Activated CD4-positive, alpha-beta T cell treated with anti-CD3 and anti-CD28 coated beads, Interleukin-2, amount 10 ng/mL, durations not matched to agents 7 days and 5 days (primary cell): ENCODE measurements at regions not wholly inside any gene's neighbourhood (a gene's known extent, or its start where the extent isn't known, plus 50 kb on each side); places are given as distances from the start of the nearest gene placed in this dataset.

Experiments
- CTCF ChIA-PET: fragments of 350-600 bp; sonication (Branson Sonifier 250); formaldehyde crosslinking; loops from one replicate; lab custom pipeline; 2021; ENCODE audit warnings: antibody characterized with exemption; lab: Charles Lee
- POLR2A ChIA-PET: fragments of 350-600 bp; sonication (Branson Sonifier 250); formaldehyde crosslinking; loops from one replicate; lab custom pipeline; 2021; ENCODE audit warnings: antibody characterized with exemption; lab: Charles Lee
- DNase-seq: peaks from one replicate; pipeline ENCODE4 v3.0.0-alpha.2; 2020
- H3K27ac Mint-ChIP-seq: one replicate; pipeline ENCODE4 v1.8.0; 2021; ENCODE audit warnings: mild to moderate bottlenecking, moderate library complexity, mixed read lengths
- H3K27me3 Mint-ChIP-seq: one replicate; pipeline ENCODE4 v1.8.0; 2021; ENCODE audit warnings: mixed read lengths
- H3K36me3 Mint-ChIP-seq: one replicate; pipeline ENCODE4 v1.8.0; 2021; ENCODE audit warnings: low read depth, mixed read lengths
- H3K4me1 Mint-ChIP-seq: one replicate; pipeline ENCODE4 v1.8.0; 2021; ENCODE audit warnings: mixed read lengths
- H3K4me3 Mint-ChIP-seq: one replicate; pipeline ENCODE4 v1.8.0; 2021; ENCODE audit warnings: mild to moderate bottlenecking, moderate library complexity, mixed read lengths
- H3K9me3 Mint-ChIP-seq: one replicate; pipeline ENCODE4 v1.8.0; 2021; ENCODE audit warnings: mixed read lengths

DNA sequence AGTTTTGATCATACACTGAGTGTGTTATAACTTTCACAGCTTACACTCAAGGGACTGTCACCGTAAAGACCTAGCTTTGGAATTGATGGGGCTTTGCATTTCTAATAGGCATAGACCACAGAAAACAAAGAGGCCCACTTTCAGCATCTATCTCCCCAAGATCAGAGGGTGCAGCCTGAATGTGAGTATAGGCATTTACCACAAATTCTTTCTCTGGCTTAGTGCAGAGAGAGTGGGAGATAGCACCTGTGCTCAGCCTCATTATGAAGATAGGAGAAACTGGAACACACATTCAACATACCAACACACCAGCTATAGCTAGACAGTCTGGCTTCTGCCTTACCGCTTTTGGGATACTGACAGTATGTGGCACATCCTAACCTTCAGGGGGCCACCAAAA is 783.4 kb upstream of the GRAMD2B start:
- DNase-seq = no peak
- CTCF ChIA-PET = no interaction called here
- Mint-ChIP-seq H3K9me3 (peaks cover 5% of the 10 kb centered on the region), H3K4me3 (no peak overlapping the region), H3K4me1 (no peaks in the 10 kb centered on the region), H3K27me3 (no peaks in the 10 kb centered on the region), H3K36me3 (no peaks in the 10 kb centered on the region), H3K27ac (no peak overlapping the region)
- POLR2A ChIA-PET = no interaction called here

GRCh38 chr5:125652761-125653160 is 770.4 kb upstream of the GRAMD2B start:
- H3K27me3 Mint-ChIP-seq = no peaks in the 10 kb centered on the region
- H3K9me3 Mint-ChIP-seq = no peaks in the 10 kb centered on the region
- no peaks in the 10 kb centered on the region for H3K4me1 Mint-ChIP-seq
- ChIA-PET CTCF (no interaction called here), POLR2A (no interaction called here)
- H3K36me3 Mint-ChIP-seq = no peaks in the 10 kb centered on the region
- H3K27ac Mint-ChIP-seq = no peak overlapping the region
- no peak overlapping the region for H3K4me3 Mint-ChIP-seq
- DNase-seq = no peak

- Mint-ChIP-seq H3K27me3 (no peaks in the 10 kb centered on the region), H3K4me1 (no peaks in the 10 kb centered on the region), H3K9me3 (no peaks in the 10 kb centered on the region), H3K36me3 (no peaks in the 10 kb centered on the region), H3K27ac (no peak overlapping the region), H3K4me3 (no peak overlapping the region)
- ChIA-PET CTCF (no interaction called here), POLR2A (no interaction called here)
- no peak for DNase-seq
These were observed 768.8 kb upstream of the GRAMD2B start for GRCh38 chr5:125654392-125654791.

DNA sequence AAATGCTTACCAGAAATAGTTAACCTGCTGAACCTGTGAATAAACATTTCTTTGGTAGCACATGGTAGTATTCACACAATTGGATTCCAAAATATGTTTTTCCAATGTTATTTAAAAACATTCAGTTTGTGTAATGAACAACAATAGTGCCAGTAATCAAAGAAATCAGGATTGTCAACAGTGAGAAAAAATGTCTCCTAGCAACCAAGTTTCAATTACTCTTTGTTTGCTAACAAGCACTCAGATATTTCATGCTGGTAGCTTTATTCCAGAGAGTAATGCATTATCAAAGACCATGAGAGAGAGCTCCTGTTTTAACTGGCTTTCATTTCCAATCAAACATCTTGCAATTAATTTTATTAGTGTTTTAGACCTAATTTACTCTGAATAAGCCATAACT is 768.1 kb upstream of the GRAMD2B start:
- no peak for DNase-seq
- Mint-ChIP-seq H3K27me3 (no peaks in the 10 kb centered on the region), H3K4me3 (no peak overlapping the region), H3K36me3 (no peaks in the 10 kb centered on the region), H3K4me1 (no peaks in the 10 kb centered on the region), H3K27ac (no peak overlapping the region), H3K9me3 (no peaks in the 10 kb centered on the region)
- ChIA-PET POLR2A (no interaction called here), CTCF (no interaction called here)

DNA sequence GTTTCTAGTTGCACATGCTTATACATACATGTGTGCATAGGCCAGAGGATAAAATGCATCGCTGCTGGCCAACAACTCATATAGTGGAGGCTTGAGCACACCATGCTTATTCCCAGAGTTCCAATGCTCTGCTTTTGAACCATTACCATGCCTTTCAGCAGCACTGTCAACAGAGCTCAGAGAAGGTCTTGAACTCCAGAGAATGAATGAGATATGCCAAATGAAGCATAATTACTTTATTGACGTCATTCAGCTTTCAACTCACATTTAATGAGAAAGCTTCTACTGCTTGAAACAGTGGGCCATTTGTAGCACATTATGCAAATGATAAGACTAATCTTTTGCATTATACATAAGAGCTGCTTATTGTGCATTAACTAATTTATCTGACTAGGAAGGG is 765.3 kb upstream of the GRAMD2B start:
- H3K36me3 Mint-ChIP-seq = no peaks in the 10 kb centered on the region
- no peaks in the 10 kb centered on the region for H3K9me3 Mint-ChIP-seq
- H3K27ac Mint-ChIP-seq = no peak overlapping the region
- ChIA-PET POLR2A (no interaction called here), CTCF (no interaction called here)
- no peaks in the 10 kb centered on the region for H3K4me1 Mint-ChIP-seq
- H3K4me3 Mint-ChIP-seq = no peak overlapping the region
- no peak for DNase-seq
- H3K27me3 Mint-ChIP-seq = no peaks in the 10 kb centered on the region

DNA sequence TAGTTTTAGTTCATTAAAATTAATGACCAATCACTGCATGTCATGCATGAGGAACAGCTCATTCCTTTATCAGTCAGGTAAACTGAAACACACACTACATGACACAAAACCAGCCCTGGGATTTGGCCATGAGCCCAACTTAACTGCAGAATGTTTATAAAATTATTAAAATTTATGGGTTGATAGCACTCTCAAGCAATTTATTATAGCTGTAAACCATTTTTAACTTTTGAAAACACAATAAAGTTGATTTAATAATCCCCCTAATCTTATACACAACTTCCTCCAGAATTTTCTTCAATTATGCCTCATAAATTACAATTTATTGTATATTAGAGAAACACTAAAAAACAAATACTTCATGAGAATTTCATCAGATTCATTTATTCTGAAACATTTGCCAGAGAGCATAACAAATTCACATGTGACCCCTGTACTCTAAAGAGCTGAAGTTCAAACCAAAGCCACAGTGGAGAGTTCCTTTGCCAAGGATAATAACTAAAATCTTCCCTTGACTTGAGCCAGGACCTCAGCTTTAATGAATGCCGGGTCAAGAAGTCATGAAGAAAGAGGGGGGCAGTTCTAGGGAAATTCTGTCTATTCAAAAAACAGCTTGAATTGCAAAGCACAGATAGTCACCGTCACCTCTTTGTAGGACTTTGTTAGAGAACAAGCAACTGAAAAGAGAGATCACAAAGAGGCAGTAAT is 763.7 kb upstream of the GRAMD2B start:
- H3K4me1 Mint-ChIP-seq = no peaks in the 10 kb centered on the region
- CTCF ChIA-PET = no interaction called here
- H3K9me3 Mint-ChIP-seq = peaks cover 3% of the 10 kb centered on the region
- POLR2A ChIA-PET = no interaction called here
- no peak overlapping the region for H3K4me3 Mint-ChIP-seq
- no peak for DNase-seq
- H3K27ac Mint-ChIP-seq = no peak overlapping the region
- H3K36me3 Mint-ChIP-seq = no peaks in the 10 kb centered on the region
- no peaks in the 10 kb centered on the region for H3K27me3 Mint-ChIP-seq

DNA sequence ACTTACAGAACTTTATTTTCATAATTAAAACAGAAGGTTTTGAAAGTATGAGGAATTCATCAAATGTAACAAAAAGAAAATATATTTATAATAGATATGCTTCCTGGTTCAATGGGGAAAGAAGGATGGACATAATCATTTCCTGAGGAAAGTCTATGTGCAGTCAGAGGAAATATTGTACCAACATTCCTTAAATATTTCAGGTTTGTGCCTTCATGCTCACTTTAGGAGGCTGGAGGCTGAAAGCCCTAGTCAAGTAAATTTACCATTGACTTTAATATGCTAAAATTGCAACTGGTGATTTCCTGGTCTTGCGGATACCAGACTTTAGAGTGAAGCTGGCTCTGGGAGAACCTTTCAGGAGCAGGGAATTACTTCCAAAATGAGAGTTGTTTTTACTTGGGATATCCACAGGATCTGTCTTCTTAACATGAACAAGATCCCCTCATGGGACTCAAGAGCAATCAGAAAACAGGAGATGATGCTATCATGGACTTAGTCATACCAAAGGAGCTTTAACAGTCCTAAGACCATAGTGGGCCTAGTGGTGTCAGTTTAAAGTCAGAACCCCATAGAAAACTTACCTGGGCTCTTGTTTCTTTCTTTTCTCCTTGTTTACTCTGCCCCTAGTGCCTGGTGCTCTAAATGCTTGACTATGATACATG is 762.8 kb upstream of the GRAMD2B start:
- H3K4me1 Mint-ChIP-seq = no peaks in the 10 kb centered on the region

DNA sequence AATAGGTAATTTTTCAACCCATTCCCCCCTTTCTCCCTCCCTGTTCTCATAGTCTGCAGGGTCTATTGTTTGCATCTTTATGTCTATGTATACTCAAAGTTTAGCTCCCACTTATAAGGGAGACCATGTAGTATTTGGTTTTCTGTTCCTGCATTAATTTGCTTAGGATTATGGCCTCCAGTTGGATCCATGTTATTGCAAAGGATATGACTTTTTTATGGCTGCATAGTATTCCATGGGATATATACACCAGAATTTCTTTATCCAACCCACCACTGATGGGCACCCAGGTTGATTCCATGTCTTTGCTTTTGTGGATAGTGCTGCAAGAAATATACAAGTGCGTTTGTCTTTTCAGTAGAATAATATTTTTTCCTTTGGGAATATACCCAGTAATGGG is 761.6 kb upstream of the GRAMD2B start:
- H3K4me1 Mint-ChIP-seq = no peaks in the 10 kb centered on the region
- ChIA-PET CTCF (no interaction called here), POLR2A (interaction anchor here (0.6 kb wide), 1 partner anchor 498 kb away, joined by 4 read pairs; no protein-coding TSS in a partner anchor)
- no peaks in the 10 kb centered on the region for H3K27me3 Mint-ChIP-seq
- peaks cover 6% of the 10 kb centered on the region for H3K9me3 Mint-ChIP-seq
- no peaks in the 10 kb centered on the region for H3K36me3 Mint-ChIP-seq
- H3K4me3 Mint-ChIP-seq = no peak overlapping the region
- DNase-seq = no peak
- H3K27ac Mint-ChIP-seq = no peak overlapping the region

More for the DNA sequence above, 762.8 kb upstream of the GRAMD2B start:
- no peaks in the 10 kb centered on the region for H3K36me3 Mint-ChIP-seq
- no peaks in the 10 kb centered on the region for H3K27me3 Mint-ChIP-seq
- H3K9me3 Mint-ChIP-seq = peaks cover 3% of the 10 kb centered on the region
- POLR2A ChIA-PET = no interaction called here
- H3K27ac Mint-ChIP-seq = no peak overlapping the region
- CTCF ChIA-PET = no interaction called here
- H3K4me3 Mint-ChIP-seq = no peak overlapping the region
- DNase-seq = no peak

DNA sequence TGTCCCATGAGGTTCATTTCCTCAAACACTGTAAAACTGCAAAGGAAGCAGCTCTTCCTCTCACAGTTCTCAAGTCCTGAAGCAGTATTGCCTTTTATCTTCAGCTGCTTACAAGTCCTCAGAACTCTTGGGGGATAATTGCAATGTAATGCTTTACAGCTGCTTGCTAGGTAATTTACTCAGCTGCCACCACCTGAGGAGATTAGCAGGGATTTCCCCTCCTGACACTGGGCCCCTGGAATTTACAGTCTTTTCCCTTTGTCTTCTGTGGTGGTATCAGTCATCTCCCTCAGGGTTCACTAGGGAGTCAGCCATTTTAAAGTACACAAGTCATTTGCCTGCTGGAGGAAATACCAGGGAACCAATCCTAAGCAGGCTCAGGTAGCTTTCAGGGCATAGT is 754.3 kb upstream of the GRAMD2B start:
- no peaks in the 10 kb centered on the region for H3K36me3 Mint-ChIP-seq
- peaks cover 3% of the 10 kb centered on the region for H3K9me3 Mint-ChIP-seq
- H3K4me3 Mint-ChIP-seq = no peak overlapping the region
- ChIA-PET CTCF (no interaction called here), POLR2A (no interaction called here)
- no peak for DNase-seq
- no peaks in the 10 kb centered on the region for H3K4me1 Mint-ChIP-seq
- no peak overlapping the region for H3K27ac Mint-ChIP-seq
- H3K27me3 Mint-ChIP-seq = no peaks in the 10 kb centered on the region

GRCh38 chr5:125673359-125673950 is 749.8 kb upstream of the GRAMD2B start:
- POLR2A ChIA-PET = no interaction called here
- H3K36me3 Mint-ChIP-seq = no peaks in the 10 kb centered on the region
- CTCF ChIA-PET = no interaction called here
- no peaks in the 10 kb centered on the region for H3K4me1 Mint-ChIP-seq
- no peak overlapping the region for H3K27ac Mint-ChIP-seq
- no peaks in the 10 kb centered on the region for H3K27me3 Mint-ChIP-seq
- no peaks in the 10 kb centered on the region for H3K9me3 Mint-ChIP-seq
- no peak for DNase-seq
- no peak overlapping the region for H3K4me3 Mint-ChIP-seq

DNA sequence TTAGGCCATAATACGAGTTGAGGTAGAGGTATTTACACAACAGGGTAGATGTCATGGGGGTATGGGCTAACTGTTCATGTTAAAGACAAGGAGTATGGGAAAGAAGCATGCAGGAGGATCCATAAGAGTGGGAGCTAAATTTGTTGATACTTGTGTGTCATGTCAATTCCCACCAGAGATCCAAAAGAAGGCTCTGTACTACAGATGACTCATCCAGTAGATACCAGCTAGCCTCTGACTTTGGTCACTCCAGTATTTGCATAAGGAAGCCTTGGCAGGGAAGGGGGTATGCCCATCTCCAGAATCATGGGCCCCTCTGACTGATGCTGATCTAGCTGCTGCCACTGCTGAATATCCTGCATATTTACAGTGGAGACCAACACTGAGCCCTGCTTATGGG is 743.7 kb upstream of the GRAMD2B start:
- H3K27me3 Mint-ChIP-seq = no peaks in the 10 kb centered on the region
- CTCF ChIA-PET = no interaction called here
- H3K4me1 Mint-ChIP-seq = no peaks in the 10 kb centered on the region
- no peaks in the 10 kb centered on the region for H3K36me3 Mint-ChIP-seq
- no peaks in the 10 kb centered on the region for H3K9me3 Mint-ChIP-seq
- H3K27ac Mint-ChIP-seq = no peak overlapping the region
- DNase-seq = no peak
- H3K4me3 Mint-ChIP-seq = no peak overlapping the region
- POLR2A ChIA-PET = no interaction called here

DNA sequence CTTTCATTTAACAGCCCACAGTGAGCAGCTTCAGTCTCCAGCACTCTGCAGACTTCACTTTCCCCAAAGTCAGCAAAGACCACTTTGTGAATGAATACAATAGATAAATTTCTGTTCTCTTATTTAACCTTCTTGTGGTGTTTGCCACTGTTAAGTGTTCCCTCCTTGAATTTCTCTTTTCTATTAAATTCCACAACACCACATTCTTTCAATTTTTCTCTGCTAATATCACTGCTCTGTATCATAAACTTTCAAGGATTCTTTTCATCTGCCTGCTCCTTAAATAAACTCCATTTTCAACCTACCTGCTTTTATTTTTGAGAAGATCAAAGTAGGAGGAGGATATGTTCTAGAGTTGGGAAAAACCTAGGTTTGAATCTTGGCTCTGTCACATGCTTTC is 739.5 kb upstream of the GRAMD2B start:
- H3K4me3 Mint-ChIP-seq = no peak overlapping the region
- CTCF ChIA-PET = no interaction called here
- H3K4me1 Mint-ChIP-seq = no peaks in the 10 kb centered on the region
- DNase-seq = no peak
- POLR2A ChIA-PET = no interaction called here
- no peaks in the 10 kb centered on the region for H3K9me3 Mint-ChIP-seq
- H3K27ac Mint-ChIP-seq = no peak overlapping the region
- H3K36me3 Mint-ChIP-seq = no peaks in the 10 kb centered on the region
- no peaks in the 10 kb centered on the region for H3K27me3 Mint-ChIP-seq

- Mint-ChIP-seq H3K27me3 (no peaks in the 10 kb centered on the region), H3K36me3 (no peaks in the 10 kb centered on the region), H3K9me3 (no peaks in the 10 kb centered on the region), H3K27ac (no peak overlapping the region), H3K4me3 (no peak overlapping the region), H3K4me1 (no peaks in the 10 kb centered on the region)
- DNase-seq = no peak
- ChIA-PET CTCF (no interaction called here), POLR2A (no interaction called here)
These were observed 737.4 kb upstream of the GRAMD2B start for GRCh38 chr5:125685771-125686170.
